HG02943 (cell line): ENCODE measurements at regions not wholly inside any gene's neighbourhood (a gene's known extent, or its start where the extent isn't known, plus 50 kb on each side); places are given as distances from the start of the nearest gene placed in this dataset.

ENCODE experiments used
- ATAC-seq: cut with Tn5 transposase; IDR thresholded peaks from one replicate; pipeline ENCODE4 v1.9.1; 2021; ENCODE audit warnings: mild to moderate bottlenecking, low read depth, moderate library complexity; ENCODE audit not compliant: unreplicated experiment

DNA sequence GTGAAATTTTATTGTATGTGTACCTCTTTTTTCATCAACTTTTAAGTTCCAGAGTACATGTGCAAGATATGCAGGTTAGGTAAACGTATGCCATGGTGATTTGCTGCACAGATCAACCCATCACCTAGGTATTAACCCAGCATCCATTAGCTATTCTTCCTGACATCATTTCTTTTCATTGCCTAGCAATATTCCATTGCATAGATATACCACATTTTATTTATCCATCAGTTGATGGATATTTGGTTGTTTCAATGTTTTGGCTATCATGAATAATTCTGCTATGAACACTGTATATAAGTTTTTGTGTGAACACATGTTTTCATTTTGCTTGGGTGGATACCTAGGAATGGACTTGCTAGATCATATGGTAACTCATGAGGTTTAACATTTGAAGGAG, 439.9 kb upstream of the SOX5 start:
- ATAC-seq = no peak

- no peak for ATAC-seq
These were observed 437.9 kb upstream of the SOX5 start for GRCh38 chr12:24387381-24387780.

GRCh38 chr12:24386836-24387235, 437.4 kb upstream of the SOX5 start:
- no peak for ATAC-seq

GRCh38 chr12:24381790-24382189, 432.3 kb upstream of the SOX5 start:
- ATAC-seq = no peak

DNA sequence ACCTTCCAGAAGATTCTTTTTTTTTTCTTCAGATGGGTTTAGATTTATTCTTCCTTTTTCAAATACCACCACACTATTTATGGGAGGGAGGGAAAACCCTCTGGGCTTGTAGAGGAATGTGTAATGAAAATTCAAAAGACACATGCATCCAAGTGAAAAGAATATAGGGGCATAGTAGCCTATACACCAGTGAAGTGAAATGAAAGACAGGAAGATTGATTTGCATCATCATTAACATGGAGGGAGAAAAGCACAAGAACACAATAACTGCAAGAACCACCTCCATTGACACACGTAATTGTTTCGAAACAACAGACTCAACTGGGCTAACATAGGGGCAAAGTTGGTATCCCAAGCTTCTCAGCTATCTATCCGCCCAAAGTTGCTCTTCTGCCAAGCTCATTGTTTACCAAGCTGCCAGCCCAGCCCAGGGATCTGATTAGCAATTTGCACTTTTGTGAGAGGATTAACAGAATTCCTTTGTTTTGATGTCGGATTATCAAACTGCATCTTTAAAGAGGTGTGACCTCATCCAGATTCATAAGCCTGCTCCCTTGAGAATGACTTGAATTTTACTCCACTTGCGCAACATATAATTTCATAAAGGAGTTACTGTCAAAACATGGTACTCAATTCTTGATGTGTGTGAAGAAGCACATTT, 430.5 kb upstream of the SOX5 start:
- no peak for ATAC-seq

- no peak for ATAC-seq
These were observed 430.0 kb upstream of the SOX5 start for GRCh38 chr12:24379433-24379832.

GRCh38 chr12:24378548-24379407, 429.3 kb upstream of the SOX5 start:
- ATAC-seq = no peak

- no peak for ATAC-seq
These were observed 425.0 kb upstream of the SOX5 start for GRCh38 chr12:24374452-24374851.

GRCh38 chr12:24373004-24373403, 423.5 kb upstream of the SOX5 start:
- no peak for ATAC-seq

- no peak for ATAC-seq
These were observed 417.0 kb upstream of the SOX5 start for GRCh38 chr12:24366514-24366913.

DNA sequence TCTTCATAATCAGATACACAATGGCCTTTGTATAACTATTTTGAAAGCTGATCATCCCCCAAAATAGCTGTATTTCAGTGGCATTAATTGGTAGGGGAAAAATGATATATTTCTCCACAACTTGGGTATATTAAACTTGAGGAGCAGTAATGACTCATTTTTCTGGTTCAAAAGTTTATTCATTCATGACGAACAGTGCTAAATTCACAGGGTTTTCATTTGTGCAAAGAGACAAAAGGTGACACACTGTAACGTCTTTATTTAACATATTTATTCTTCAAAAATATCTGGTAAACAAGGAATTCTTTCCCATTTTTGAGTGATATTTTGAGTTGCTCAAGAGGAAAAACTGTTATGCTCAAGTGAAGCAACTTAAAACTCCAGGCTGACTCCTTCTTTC, 415.5 kb upstream of the SOX5 start:
- no peak for ATAC-seq

DNA sequence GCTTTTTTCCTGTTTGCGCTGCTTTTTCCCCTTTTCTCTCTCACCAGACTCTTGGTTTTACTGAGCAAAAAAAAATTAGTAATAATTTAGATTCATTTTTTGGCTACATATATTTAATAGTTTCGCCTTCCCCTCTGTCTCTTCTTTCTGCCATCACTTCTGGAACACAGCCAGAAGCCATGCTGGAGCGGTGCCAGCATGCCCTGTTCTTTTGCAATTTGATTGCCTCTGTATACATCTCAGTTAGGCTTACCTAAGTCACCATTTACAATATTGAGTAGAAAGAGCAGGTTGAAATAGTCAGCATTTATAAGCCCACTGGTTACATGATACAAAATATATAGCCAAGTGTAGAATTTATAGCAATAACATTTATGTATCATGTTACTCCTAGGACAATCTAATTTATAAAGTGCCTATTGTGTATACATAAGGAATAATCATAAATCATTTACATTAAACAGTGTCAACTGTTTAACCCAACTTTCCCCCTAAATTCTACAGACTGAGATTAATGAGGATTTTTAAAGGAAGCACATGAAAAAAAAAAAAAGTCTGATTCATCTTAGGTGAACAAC, 413.8 kb upstream of the SOX5 start:
- ATAC-seq = no peak

- ATAC-seq = no peak
These were observed 412.6 kb upstream of the SOX5 start for GRCh38 chr12:24361877-24362580.

GRCh38 chr12:24360907-24361306, 411.4 kb upstream of the SOX5 start:
- peak; percentile 68 for ATAC-seq

DNA sequence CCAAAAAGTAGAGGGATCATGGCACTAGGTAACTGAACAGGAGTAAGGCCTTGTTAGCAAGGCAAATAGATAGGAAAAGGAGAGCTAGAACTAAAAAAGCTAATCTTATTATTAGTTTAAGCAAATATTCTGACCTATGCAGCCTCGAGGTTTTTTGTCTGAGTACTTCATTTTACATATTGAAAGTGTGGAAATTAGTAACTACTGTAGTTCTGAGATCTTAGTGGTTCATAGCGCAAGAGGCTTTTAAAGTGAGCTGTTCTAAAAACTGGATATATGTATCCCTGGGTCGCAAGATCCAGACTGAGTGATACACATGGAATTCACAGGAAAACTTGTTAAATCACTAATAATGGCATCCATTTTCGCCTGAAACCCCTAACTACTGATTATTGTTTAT, 411.0 kb upstream of the SOX5 start:
- ATAC-seq = no peak

DNA sequence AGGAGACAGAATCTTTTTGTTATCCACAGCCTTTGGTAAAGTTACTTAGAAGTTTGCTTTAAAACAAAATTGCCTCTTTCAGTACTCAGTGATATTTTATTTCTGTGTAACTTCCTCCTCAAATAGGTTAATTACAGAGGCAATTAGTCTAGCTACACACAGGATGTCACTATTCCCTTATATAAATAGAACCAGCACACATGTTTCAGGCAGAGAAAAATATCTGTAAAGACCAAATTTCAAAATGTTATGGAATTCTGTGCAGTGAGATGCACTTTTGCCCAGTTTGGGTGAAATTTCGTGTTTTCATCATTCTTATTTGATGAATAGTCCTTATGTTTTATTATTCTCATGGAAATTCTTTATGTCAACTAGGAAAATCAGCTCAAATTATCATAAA, 410.6 kb upstream of the SOX5 start:
- no peak for ATAC-seq

DNA sequence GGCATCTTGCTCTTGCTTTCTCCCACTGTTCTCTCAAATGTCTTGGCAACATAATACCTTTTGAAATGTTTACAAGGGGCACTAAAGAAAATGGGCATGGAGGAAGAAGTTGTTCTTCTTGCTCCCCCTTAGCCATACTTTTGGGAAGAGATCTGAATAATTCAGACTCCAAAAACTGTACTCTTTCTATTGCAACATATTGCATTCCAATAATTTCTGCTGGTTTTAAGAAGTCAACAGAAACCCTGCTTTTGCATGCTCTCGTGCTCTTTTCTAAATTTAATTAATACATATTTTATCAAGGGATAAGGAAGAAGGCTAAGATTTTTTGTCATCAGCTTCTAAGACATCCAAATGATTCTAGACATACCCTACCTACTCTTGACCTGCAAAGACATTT, 409.9 kb upstream of the SOX5 start:
- ATAC-seq = no peak

DNA sequence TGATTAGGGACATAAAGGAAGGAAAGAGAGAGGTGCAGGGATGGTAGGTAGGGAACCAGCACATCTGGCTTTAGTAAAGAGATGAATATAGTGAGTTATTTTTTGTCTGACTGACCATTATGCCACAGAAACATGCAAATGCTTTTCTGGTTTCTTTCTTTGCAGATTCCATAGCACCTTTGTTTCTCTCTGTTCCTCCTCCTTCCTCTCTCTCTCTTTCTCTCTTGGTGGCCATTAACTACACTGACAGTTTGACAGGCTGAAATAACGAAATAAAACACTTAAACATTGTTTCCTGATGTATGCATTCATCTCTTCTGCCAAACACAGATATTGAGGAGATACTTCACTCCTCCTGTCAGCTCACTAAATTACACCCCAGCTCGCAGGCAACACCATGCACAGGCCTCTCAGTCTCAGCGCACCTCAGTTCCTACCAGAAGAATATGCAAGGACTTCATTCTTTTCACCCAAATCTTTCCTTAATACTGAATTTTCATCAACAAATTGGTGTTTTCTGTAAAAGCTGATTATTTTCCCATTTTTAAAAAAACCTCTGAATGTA, 406.9 kb upstream of the SOX5 start:
- ATAC-seq = peak; percentile 75

DNA sequence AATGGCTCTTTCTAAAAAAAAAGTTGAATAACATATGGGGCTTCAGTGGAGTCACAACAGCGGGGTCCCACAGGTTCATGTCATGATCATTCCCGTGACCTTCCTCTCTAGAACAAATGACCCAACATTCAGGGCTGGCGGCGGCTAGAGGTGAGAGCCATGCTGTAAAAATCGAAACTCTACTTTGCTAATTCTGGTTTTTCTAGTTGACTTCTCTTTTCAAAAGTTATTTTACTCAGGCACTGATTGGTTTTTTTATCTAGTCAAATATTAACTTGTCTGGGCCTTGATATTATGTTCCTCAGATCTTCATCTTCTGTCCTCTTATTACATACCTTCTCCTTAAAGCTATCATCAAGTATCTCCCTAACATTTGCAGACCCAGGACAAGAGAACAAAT, 402.9 kb upstream of the SOX5 start:
- ATAC-seq = no peak

- no peak for ATAC-seq
These were observed 399.8 kb upstream of the SOX5 start for GRCh38 chr12:24349051-24349799.
